H1 (cell line): ENCODE measurements at regions not wholly inside any gene's neighbourhood (a gene's known extent, or its start where the extent isn't known, plus 50 kb on each side); places are given as distances from the start of the nearest gene placed in this dataset.
"Not testable (repeated sequence)": the region's sequence is repeated elsewhere in the genome, so short reads cannot be mapped to it uniquely, and the experiment has no call there.

Experiments used
- CTCF ChIA-PET: fragments of 300-600 bp; sonication (Branson Sonifier 250); formaldehyde crosslinking; loops from one replicate; lab custom pipeline; 2021; ENCODE audit not compliant: partially characterized antibody; lab: Charles Lee
- POLR2A ChIA-PET: fragments of 300-600 bp; sonication (Branson Sonifier 250); formaldehyde crosslinking; loops from one replicate; lab custom pipeline; 2021; ENCODE audit warnings: inconsistent platforms; ENCODE audit not compliant: partially characterized antibody; lab: Charles Lee
- DNase-seq, 2 experiments: peaks; one replicate each; pipeline versions ENCODE4 v3.0.0 to v3.0.0-alpha.2; 2010 to 2022; ENCODE audit warnings: low spot score in 2 of 2, low read depth in 1 of 2, mixed read lengths in 1 of 2
- FAIRE-seq: peaks from 2 replicates; lab custom pipeline; 2011; peaks lifted over from hg19 to GRCh38; lab: Jason Lieb, UNC
- H2AFZ ChIP-seq: 2 replicates; pipeline ENCODE4 v1.8.1; 2012; ENCODE audit warnings: low read length, inconsistent platforms
- H2AK5ac ChIP-seq: 2 replicates; pipeline ENCODE4 v1.6.1; 2013; ENCODE audit warnings: low read depth, low read length
- H2BK120ac ChIP-seq: replicated peaks from 2 replicates; pipeline ENCODE3; 2013; ENCODE audit warnings: low read depth, low read length, inconsistent platforms
- H2BK12ac ChIP-seq: 2 replicates; pipeline ENCODE4 v1.6.1; 2013; ENCODE audit warnings: low read depth, low read length
- H2BK15ac ChIP-seq: 2 replicates; pipeline ENCODE4 v1.6.1; 2013; ENCODE audit warnings: low read length
- H2BK20ac ChIP-seq: 2 replicates; pipeline ENCODE4 v1.6.1; 2013; ENCODE audit warnings: low read length
- H2BK5ac ChIP-seq: 2 replicates; pipeline ENCODE4 v1.6.1; 2013; ENCODE audit warnings: low read depth, low read length
- H3K14ac ChIP-seq: 2 replicates; pipeline ENCODE4 v1.6.1; 2013; ENCODE audit warnings: inconsistent platforms; ENCODE audit not compliant: insufficient read length
- H3K18ac ChIP-seq: 2 replicates; pipeline ENCODE4 v1.6.1; 2013; ENCODE audit warnings: low read length; ENCODE audit errors: extremely low read depth
- H3K23ac ChIP-seq: 2 replicates; pipeline ENCODE4 v1.6.1; 2013; ENCODE audit warnings: inconsistent platforms; ENCODE audit not compliant: insufficient read length
- H3K23me2 ChIP-seq: 2 replicates; pipeline ENCODE4 v1.6.1; 2013; ENCODE audit warnings: low read depth, low read length
- H3K27ac ChIP-seq: 2 replicates; pipeline ENCODE4 v1.6.1; 2011; ENCODE audit warnings: low read depth, low read length, inconsistent platforms
- H3K27me3 ChIP-seq, 4 experiments: replicated peaks in 1 of 4; 1 replicate in 1 of 4; 2 replicates in 3 of 4; pipeline versions ENCODE4 v1.6.1 to v1.8.1; 2011 to 2013; ENCODE audit warnings: low read length in 3 of 4, mild to moderate bottlenecking in 3 of 4, inconsistent platforms in 2 of 4, mixed read lengths in 2 of 4, moderate library complexity in 1 of 4; ENCODE audit not compliant: control insufficient read depth in 3 of 4, insufficient read depth in 3 of 4; ENCODE audit errors: extremely low read depth in 1 of 4
- H3K36me3 ChIP-seq, 4 experiments: 2 replicates each; pipeline versions ENCODE4 v1.6.1 to v1.8.1; 2011 to 2013; ENCODE audit warnings: mild to moderate bottlenecking in 4 of 4, low read length in 3 of 4, moderate library complexity in 2 of 4, control low read depth in 1 of 4, inconsistent platforms in 1 of 4; ENCODE audit not compliant: insufficient read depth in 4 of 4, control insufficient read depth in 2 of 4
- H3K4ac ChIP-seq: replicated peaks from 2 replicates; pipeline ENCODE3; 2013; ENCODE audit warnings: low read length, low read depth, mixed read lengths, inconsistent platforms; ENCODE audit not compliant: insufficient read length
- H3K4me1 ChIP-seq, 4 experiments: replicated peaks in 1 of 4; 1 replicate in 1 of 4; 2 replicates in 3 of 4; pipeline versions ENCODE4 v1.6.1 to v1.8.1; 2011 to 2013; ENCODE audit warnings: low read length in 3 of 4, inconsistent platforms in 2 of 4, mixed read lengths in 1 of 4; ENCODE audit not compliant: insufficient read depth in 4 of 4, control insufficient read depth in 3 of 4
- H3K4me2 ChIP-seq, 2 experiments: 2 replicates each; pipeline versions ENCODE4 v1.6.1 to v1.8.1; 2011 to 2013; ENCODE audit warnings: low read depth in 2 of 2, low read length in 2 of 2, control low read depth in 1 of 2, inconsistent platforms in 1 of 2, mild to moderate bottlenecking in 1 of 2; ENCODE audit not compliant: insufficient read depth in 1 of 2
- H3K4me3 ChIP-seq, 4 experiments: fragments of 200-600, 300-600 bp in 1 of 4; sonication (generic), shearing (Covaris generic), sonication (Bioruptor Twin) in 1 of 4; 2 replicates each; pipeline versions ENCODE4 v1.5.1 to v1.8.1; 2011 to 2016; ENCODE audit warnings: low read length in 4 of 4, low read depth in 3 of 4, control low read depth in 2 of 4, inconsistent platforms in 2 of 4, mild to moderate bottlenecking in 2 of 4, mixed read lengths in 1 of 4, moderate library complexity in 1 of 4; ENCODE audit not compliant: insufficient read depth in 2 of 4; ENCODE audit errors: extremely low read depth in 1 of 4
- H3K56ac ChIP-seq: replicated peaks from 2 replicates; pipeline ENCODE3; 2013; ENCODE audit warnings: low read depth, mild to moderate bottlenecking, mixed read lengths, low read length, inconsistent platforms; ENCODE audit not compliant: insufficient read length
- H3K79me1 ChIP-seq: 2 replicates; pipeline ENCODE4 v1.6.1; 2013; ENCODE audit warnings: low read depth, low read length, control low read depth
- H3K79me2 ChIP-seq, 2 experiments: 2 replicates each; pipeline versions ENCODE4 v1.6.1 to v1.8.1; 2012 to 2013; ENCODE audit warnings: low read length in 2 of 2, mild to moderate bottlenecking in 2 of 2, inconsistent platforms in 1 of 2; ENCODE audit not compliant: insufficient read depth in 2 of 2, control insufficient read depth in 1 of 2
- H3K9ac ChIP-seq, 4 experiments: replicated peaks in 1 of 4; 1 replicate in 1 of 4; 2 replicates in 3 of 4; pipeline versions ENCODE4 v1.6.1 to v1.8.1; 2011 to 2013; ENCODE audit warnings: low read depth in 3 of 4, low read length in 3 of 4, control low read depth in 2 of 4, mild to moderate bottlenecking in 2 of 4, moderate library complexity in 2 of 4, inconsistent platforms in 1 of 4; ENCODE audit errors: extremely low read depth in 1 of 4
- H3K9me3 ChIP-seq, 2 experiments: 2 replicates each; pipeline versions ENCODE4 v1.6.1 to v1.8.1; 2012 to 2013; ENCODE audit warnings: mild to moderate bottlenecking in 2 of 2, moderate library complexity in 2 of 2, control low read depth in 1 of 2, inconsistent platforms in 1 of 2, low read depth in 1 of 2, low read length in 1 of 2, mixed read lengths in 1 of 2; ENCODE audit not compliant: insufficient read depth in 2 of 2
- H4K20me1 ChIP-seq, 2 experiments: replicated peaks in 1 of 2; 2 replicates each; pipeline versions ENCODE3 to v1.8.1; 2011 to 2013; ENCODE audit warnings: inconsistent platforms in 2 of 2, low read length in 2 of 2, mild to moderate bottlenecking in 1 of 2; ENCODE audit not compliant: insufficient read depth in 2 of 2, control insufficient read depth in 1 of 2
- H4K5ac ChIP-seq: 2 replicates; pipeline ENCODE4 v1.6.1; 2013; ENCODE audit warnings: low read length, low read depth, mixed read lengths, inconsistent platforms; ENCODE audit not compliant: insufficient read length
- H4K8ac ChIP-seq: 2 replicates; pipeline ENCODE4 v1.8.0; 2013; ENCODE audit warnings: mild to moderate bottlenecking, moderate library complexity, low read length, inconsistent platforms; ENCODE audit not compliant: insufficient read depth; ENCODE audit errors: extremely low read depth
- H4K91ac ChIP-seq: replicated peaks from 2 replicates; pipeline ENCODE3; 2013; ENCODE audit warnings: low read length, mixed read lengths, inconsistent platforms; ENCODE audit not compliant: insufficient read length
- WGBS, 2 experiments: shearing (Covaris generic) in 1 of 2; methylation state at CpG; one replicate each; pipeline versions ENCODE4 v1.1.6 to v1.1.7; 2013 to 2015; ENCODE audit warnings: low lambda C conversion rate in 2 of 2, mixed read lengths in 2 of 2, inconsistent platforms in 1 of 2, low coverage in 1 of 2, missing lambda C conversion rate in 1 of 2; ENCODE audit not compliant: insufficient replicate concordance in 2 of 2, insufficient coverage in 1 of 2, insufficient read length in 1 of 2; ENCODE audit errors: extremely low coverage in 1 of 2, missing lambda C conversion rate in 1 of 2; 5-methylcytosine and 5-hydroxymethylcytosine counted together

GRCh38 chr15:21357056-21357455, 83.2 kb downstream of the POTEB3 start:
- H3K9ac ChIP-seq, H3K4me3 ChIP-seq, H2BK12ac ChIP-seq, H2BK20ac ChIP-seq, H3K18ac ChIP-seq, H3K23me2 ChIP-seq, H2BK5ac ChIP-seq, DNase-seq, POLR2A ChIA-PET, H3K4ac ChIP-seq, H3K9me3 ChIP-seq, H4K91ac ChIP-seq, H3K23ac ChIP-seq, H3K36me3 ChIP-seq, H2BK15ac ChIP-seq, H3K79me2 ChIP-seq, H2BK120ac ChIP-seq, H4K8ac ChIP-seq, H2AK5ac ChIP-seq, CTCF ChIA-PET, H2AFZ ChIP-seq, H3K27ac ChIP-seq, H3K79me1 ChIP-seq, FAIRE-seq, H3K4me1 ChIP-seq, H4K5ac ChIP-seq, H3K4me2 ChIP-seq, H3K14ac ChIP-seq, H3K56ac ChIP-seq, H4K20me1 ChIP-seq, H3K27me3 ChIP-seq: not testable (repeated sequence)
- WGBS, 2 experiments, result no CpG with 5 or more reads among the region's 6 CpGs

DNA sequence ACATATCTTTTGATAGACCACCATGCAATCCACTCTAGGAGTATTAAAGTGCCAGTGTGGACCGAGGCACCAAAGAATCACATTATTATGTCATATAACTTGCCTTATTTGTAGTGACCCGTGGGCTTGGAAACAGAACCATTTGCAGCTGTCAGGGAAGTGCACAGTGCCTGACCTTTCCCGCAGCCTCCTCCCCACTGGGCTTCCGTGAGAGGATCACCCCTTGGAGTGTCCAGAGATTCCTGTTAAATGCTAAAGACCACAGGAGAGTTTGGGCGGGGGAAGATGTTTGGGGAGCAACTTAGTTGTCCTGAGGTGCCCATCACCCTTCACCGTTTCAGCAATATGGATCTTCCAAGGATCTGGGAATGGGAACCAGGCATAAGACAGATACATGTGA, 84.4 kb downstream of the POTEB3 start:
- H3K36me3 ChIP-seq, H4K91ac ChIP-seq, FAIRE-seq, H3K23ac ChIP-seq, H3K23me2 ChIP-seq, H3K27ac ChIP-seq, CTCF ChIA-PET, H2BK20ac ChIP-seq, H2BK15ac ChIP-seq, DNase-seq, H2AFZ ChIP-seq, H4K20me1 ChIP-seq, H4K8ac ChIP-seq, H3K18ac ChIP-seq, H4K5ac ChIP-seq, H3K56ac ChIP-seq, H2BK120ac ChIP-seq, H3K9ac ChIP-seq, H3K14ac ChIP-seq, H3K27me3 ChIP-seq, H3K4ac ChIP-seq, POLR2A ChIA-PET, H3K79me1 ChIP-seq, H3K9me3 ChIP-seq, H3K4me2 ChIP-seq, H2AK5ac ChIP-seq, H3K4me1 ChIP-seq, H3K79me2 ChIP-seq, H3K4me3 ChIP-seq, H2BK12ac ChIP-seq, H2BK5ac ChIP-seq: not testable (repeated sequence)
- WGBS, 2 experiments, result 66% methylated on average over 2 of the region's 6 CpGs; no CpG with 5 or more reads in 1 of the 2 experiments
